BJ (cell line): ENCODE measurements at regions not wholly inside any gene's neighbourhood (a gene's known extent, or its start where the extent isn't known, plus 50 kb on each side); places are given as distances from the start of the nearest gene placed in this dataset.
"Not testable (repeated sequence)": the region's sequence is repeated elsewhere in the genome, so short reads cannot be mapped to it uniquely, and the experiment has no call there.

Experiments
- CTCF ChIA-PET: fragments of 350-600 bp; formaldehyde crosslinking; extraction: SDS; loops from one replicate; lab custom pipeline; 2021; ENCODE audit warnings: antibody characterized with exemption, inconsistent platforms; lab: Yijun Ruan, JAX
- POLR2A ChIA-PET: fragments of 300-600 bp; sonication (Branson Sonifier 250); formaldehyde crosslinking; extraction: SDS; loops from one replicate; lab custom pipeline; 2021; ENCODE audit warnings: antibody characterized with exemption; lab: Charles Lee
- DNase-seq: peaks from one replicate; pipeline ENCODE4 v3.0.0-alpha.2; 2011; ENCODE audit warnings: low read depth
- H3K27me3 ChIP-seq: 2 replicates; pipeline ENCODE4 v1.6.0; 2011; ENCODE audit warnings: low read length; ENCODE audit not compliant: control insufficient read depth, insufficient read depth
- H3K36me3 ChIP-seq: 2 replicates; pipeline ENCODE4 v1.5.1; 2011; ENCODE audit warnings: low read length; ENCODE audit not compliant: control insufficient read depth, insufficient read depth
- H3K4me3 ChIP-seq: 2 replicates; pipeline ENCODE4 v1.5.1; 2011; ENCODE audit warnings: low read depth, mild to moderate bottlenecking, control low read depth, low read length
- TF ChIP-seq, protein P1 (sequence below): IDR thresholded peaks from 2 replicates; pipeline ENCODE4 v1.5.1; 2011; ENCODE audit warnings: low read depth, mild to moderate bottlenecking, control low read depth, inconsistent platforms, low read length, moderate library complexity; ENCODE audit not compliant: insufficient read depth

DNA sequence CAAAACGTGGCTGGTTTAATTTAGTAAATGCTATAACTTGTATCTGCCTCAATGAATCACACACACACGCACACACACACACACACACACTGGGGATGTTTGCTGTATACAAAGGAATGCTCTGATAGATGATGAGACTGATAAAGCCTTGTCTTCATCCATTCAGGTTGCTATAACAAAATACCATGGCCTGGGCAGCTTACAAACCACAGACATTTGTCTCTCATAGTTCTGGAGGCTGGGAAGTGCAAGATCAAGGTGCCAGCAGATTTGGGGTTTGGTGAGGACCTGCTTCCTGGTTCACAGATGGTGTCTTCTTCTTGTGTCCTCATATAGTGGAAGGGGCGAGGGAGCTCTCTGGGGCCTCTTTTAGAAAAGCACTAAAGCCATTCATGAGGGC, 149.5 kb upstream of the HDAC4 start:
- DNase-seq: no peak
- ChIA-PET CTCF (no interaction called here), POLR2A (no interaction called here)
- H3K27me3 ChIP-seq: no peaks in the 10 kb centered on the region
- TF ChIP-seq, protein P1, sequence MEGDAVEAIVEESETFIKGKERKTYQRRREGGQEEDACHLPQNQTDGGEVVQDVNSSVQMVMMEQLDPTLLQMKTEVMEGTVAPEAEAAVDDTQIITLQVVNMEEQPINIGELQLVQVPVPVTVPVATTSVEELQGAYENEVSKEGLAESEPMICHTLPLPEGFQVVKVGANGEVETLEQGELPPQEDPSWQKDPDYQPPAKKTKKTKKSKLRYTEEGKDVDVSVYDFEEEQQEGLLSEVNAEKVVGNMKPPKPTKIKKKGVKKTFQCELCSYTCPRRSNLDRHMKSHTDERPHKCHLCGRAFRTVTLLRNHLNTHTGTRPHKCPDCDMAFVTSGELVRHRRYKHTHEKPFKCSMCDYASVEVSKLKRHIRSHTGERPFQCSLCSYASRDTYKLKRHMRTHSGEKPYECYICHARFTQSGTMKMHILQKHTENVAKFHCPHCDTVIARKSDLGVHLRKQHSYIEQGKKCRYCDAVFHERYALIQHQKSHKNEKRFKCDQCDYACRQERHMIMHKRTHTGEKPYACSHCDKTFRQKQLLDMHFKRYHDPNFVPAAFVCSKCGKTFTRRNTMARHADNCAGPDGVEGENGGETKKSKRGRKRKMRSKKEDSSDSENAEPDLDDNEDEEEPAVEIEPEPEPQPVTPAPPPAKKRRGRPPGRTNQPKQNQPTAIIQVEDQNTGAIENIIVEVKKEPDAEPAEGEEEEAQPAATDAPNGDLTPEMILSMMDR: no peak
- no peaks in the 10 kb centered on the region for H3K36me3 ChIP-seq
- no peak overlapping the region for H3K4me3 ChIP-seq

DNA sequence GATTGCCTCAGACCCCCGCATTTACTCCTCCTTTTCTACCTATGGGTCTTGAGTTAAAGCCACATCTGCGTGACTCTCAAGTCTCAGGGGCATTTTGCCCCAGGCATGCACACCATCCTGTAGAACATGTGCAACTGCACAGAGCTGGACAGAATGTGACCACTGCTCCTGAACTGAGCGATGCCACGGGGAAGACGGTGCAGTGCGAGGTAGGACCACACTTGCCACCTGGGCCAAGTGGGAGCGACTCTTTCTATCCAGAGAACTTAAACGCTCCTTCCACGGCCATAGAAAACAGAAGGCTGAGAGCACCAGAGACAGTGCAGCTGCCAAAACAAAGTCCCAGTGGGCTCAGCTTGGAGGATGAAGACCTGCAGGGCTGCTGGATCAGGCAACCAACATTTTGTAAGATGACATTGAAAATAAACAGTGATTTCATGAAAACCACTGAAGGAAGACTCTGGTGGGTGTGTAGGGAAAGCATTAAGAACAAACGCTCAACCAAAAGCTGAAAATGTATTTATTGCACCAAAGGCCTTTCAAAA, 149.0 kb upstream of the HDAC4 start:
- DNase-seq: no peak
- Histone ChIP-seq H3K36me3 (no peaks in the 10 kb centered on the region), H3K27me3 (no peaks in the 10 kb centered on the region), H3K4me3 (no peak overlapping the region)
- TF ChIP-seq, protein P1: no peak
- ChIA-PET CTCF (no interaction called here), POLR2A (no interaction called here)

DNA sequence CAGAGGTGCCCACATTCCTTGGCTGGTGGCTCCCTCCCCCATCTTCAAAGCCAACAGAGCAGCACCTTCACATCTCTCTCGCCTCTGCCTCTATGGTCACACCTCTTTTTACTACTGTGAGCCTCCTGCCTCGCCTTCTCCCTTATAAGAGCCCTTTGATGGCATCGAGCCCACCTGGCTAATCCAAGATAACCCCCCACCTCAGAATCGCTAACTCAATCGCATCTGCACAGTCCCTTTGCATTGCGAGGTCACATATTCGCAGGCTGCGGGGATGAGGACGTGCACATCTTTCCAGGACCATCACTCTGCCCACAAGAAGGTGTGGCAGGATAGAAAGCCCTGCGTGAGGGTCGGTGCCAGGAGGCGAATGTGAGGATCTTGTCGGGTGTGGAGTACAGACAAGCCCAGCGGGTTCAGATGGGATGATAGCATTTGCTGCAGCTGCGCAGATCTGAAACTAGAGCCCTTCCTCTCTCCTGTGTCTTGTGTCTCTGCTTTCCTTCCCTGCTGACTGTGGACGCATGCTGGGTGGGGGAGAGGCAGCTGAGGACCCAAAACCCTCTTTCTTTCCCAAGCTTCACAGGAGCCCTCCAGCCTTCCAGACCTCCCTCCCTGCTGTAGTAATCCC, 148.3 kb upstream of the HDAC4 start:
- POLR2A ChIA-PET: no interaction called here
- H3K4me3 ChIP-seq: no peak overlapping the region
- no peaks in the 10 kb centered on the region for H3K36me3 ChIP-seq
- TF ChIP-seq, protein P1: no peak
- no peaks in the 10 kb centered on the region for H3K27me3 ChIP-seq
- CTCF ChIA-PET: no interaction called here
- no peak for DNase-seq

DNA sequence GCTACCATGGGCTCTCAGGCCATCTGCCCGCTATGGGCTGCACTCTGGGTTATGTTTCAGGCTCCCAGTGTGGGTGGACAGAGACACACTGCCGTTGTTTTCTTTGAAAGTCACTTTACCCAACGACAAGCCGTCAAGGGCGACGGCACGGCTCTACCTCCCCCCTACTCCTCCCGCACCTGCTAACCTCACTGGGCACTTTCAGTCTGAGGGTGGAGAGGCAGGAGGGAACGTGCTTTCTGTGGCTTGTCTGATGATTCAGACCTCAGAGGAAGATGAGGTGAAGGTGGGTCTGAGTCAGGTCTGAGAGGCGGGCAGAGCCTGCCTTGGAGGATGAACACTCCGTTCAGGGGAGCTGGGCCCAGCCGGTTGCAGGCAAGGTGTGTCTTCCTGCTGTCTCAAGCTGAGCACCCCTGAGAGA, 147.6 kb upstream of the HDAC4 start:
- H3K36me3 ChIP-seq: no peaks in the 10 kb centered on the region
- DNase-seq: no peak
- H3K4me3 ChIP-seq: no peak overlapping the region
- no peaks in the 10 kb centered on the region for H3K27me3 ChIP-seq
- TF ChIP-seq, protein P1: no peak
- ChIA-PET CTCF (no interaction called here), POLR2A (no interaction called here)

DNA sequence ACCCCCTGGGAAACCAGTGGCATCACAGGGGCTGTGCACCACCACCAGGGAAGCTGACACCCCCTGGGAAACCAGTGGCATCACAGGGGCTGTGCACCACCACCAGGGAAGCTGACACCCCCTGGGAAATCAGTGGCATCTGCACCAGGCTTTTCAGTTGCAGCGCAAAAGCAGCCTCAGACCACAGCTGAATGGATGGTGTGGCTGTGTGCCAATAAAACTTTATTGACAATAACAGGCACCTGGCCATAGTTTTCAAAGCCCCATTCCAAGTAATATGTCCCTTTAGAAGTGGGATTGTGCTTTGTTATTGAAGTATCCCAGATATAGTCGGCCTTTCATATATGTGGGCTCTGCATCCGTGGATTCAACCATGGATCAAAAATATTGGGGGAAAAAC, 146.3 kb upstream of the HDAC4 start:
- POLR2A ChIA-PET, H3K4me3 ChIP-seq, H3K27me3 ChIP-seq, DNase-seq, H3K36me3 ChIP-seq, CTCF ChIA-PET: not testable (repeated sequence)

DNA sequence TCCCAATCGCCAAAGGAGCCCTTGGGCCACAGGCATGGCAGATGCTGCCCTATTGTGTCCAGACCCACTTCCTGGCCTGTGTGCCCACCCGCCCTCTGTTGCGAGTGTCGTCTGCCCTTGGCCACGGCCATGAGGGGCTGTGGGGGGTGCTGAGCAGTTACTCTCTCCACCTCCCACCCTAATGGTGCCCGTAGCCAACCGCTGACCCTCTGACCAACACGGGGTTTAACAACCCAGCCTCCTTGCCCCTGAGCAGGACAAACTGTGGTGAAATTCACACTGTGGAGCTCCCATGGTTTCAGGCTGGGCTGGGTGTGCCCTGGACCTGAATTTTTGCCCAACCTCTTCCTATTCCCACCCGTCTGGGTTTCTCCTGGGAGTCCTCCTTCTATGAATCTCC, 145.7 kb upstream of the HDAC4 start:
- no peak overlapping the region for H3K4me3 ChIP-seq
- TF ChIP-seq, protein P1: no peak
- H3K36me3 ChIP-seq: no peaks in the 10 kb centered on the region
- no peaks in the 10 kb centered on the region for H3K27me3 ChIP-seq
- no peak for DNase-seq
- ChIA-PET CTCF (no interaction called here), POLR2A (no interaction called here)
